Stimulated activated CD8-positive, alpha-beta memory T cell treated with anti-CD3 and anti-CD28 coated beads, Interleukin-15, amount 100 ng/mL, for 48 hours (primary cell): ENCODE measurements at regions not wholly inside any gene's neighbourhood (a gene's known extent, or its start where the extent isn't known, plus 50 kb on each side); places are given as distances from the start of the nearest gene placed in this dataset.

Source experiments
- DNase-seq, 2 donors: peaks; one replicate each; pipeline ENCODE4 v3.0.0-alpha.2; 2020; ENCODE audit warnings: low read depth in 2 of 2

DNA sequence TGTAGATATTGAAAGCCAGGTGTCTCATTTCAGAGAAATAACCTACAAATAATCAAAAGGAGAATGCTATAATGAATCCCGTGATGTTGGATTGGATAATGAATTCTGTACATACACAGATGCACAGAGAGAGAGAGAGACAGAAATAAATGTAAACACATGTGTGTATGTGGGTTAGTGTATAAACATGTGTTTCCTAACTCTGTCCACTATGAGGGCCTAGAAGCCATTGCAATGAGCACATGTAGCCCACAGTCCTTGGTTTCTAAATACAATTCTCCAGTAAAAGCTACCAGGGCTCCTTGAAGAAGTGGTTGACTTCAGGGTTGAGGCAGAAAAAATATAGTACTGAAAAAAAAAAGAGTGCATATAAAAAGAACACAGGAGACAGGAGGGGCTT, 109.5 kb downstream of the INHBB start:
- DNase-seq, result no peak

DNA sequence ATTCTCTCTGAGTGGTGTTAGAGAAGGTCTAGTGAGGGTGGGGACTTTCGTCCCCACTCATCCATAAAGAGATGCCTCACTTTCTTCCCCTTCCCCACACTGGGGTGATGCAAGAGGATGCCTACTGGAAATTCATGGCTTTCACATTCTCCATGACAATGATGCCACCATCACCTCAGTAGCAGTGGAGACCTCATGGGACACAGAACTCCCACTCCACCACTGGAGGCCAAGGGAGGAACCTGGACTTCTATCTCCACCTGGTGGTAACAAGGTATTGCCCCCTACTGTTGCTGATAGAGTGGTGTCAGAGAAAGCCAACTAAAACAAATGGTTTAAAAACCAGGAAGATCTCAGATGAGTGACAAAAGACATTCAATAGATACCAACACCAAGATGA, 110.9 kb downstream of the INHBB start:
- no peak for DNase-seq

DNA sequence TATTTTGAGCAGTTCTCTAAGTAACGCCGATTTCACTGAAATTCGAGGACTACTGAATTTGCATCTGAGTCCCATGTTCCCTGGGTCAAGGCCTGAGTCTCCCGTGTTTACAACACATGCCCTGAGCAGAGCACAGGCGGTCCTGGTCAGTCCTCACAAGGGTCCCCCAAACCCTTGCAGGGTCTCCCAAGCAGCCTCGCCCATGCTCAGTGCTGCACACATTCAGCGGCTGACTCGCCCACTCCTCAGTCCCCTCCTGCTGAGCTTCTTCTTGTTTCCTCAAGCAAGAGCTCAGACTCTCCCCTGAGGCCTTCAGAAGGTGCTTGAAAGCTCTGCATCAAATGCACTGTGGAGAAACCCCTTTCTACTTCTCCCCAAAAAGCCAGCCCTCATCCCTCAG, 114.6 kb downstream of the INHBB start:
- no peak for DNase-seq

DNA sequence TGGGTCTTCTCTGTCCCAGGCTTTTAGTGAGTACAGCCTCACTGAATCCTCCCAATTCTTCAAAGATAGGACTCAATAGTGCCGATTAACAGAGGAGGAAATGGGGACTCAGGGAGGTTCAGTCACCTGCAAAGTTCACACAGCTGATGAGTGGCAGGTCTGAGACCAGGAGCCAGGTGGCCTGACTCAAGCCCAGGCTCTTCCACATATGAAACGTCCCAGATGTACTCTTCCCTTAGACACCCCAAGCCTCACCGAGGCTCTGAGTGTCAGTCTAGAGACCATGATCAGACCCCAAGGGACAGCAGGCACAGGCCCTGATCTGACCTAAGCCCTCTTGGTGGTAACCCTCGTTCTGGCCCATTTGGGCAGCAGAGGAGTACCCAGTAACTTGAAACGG, 115.2 kb downstream of the INHBB start:
- DNase-seq, result no peak

DNA sequence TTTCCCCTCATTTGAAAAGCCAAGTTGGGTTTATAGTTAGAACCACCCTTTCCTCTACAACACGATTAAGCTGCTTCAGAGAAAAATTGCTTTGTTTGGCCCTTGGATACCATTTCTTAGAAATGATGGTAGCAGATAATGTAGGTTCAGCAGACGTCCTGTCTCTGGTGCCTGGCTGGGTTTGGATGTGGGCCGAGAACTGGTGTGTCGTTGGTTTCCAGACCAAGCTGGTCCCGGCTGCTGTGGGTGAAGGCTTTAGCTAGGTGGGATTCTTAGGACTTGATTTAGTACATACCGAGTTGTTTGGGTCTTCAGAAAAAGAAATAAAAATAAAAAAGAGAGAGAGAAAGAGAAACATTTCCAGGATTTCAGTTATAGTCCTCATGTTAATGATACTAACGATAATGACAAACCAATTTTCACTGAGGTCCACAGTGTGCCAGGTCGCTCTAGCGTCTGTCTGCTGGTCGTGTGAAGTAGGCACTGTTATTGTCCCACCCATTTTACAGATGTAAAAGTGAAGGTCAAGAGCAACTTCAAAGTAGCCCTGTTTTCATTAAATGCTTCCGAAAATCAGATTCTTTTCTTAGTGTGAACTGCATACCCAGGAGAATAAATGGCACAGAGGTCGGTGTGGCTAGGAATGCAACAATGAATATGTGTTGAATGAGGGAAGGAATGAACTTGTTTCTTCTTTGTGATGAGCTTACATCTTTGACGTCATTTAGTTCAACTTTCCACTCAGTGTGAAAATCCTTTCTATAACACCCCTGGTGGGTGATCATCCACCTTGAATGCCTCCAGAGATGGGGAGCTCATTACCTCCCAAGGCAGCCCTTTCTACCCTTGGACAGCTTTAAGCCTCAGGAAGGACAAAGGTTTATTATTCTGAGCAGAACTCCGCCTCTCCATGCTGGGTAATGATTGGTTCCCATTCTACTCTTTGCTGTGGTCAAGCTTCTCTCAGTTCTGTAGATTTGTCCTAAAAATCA, 115.9 kb downstream of the INHBB start:
- no peak for DNase-seq

DNA sequence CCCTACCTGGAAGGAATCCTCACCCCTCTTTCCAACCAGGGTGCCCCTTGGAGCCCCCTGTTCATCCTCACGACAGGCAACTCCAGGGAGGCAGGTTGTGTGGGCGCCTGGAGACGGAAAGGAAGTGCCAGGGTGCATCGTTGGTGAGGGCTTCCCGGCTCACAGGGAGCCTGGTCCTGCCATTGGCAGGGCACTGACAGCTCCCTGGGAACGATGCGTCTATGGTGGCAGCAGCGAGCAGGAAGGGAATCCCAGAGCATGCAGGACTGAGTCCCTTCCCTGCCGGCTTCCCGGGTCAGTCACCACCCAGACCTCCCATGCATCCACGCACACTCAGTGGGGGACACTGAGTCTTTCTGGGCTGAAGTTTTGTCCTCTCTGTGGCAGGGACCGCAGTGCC, 117.6 kb downstream of the INHBB start:
- DNase-seq, result no peak

DNA sequence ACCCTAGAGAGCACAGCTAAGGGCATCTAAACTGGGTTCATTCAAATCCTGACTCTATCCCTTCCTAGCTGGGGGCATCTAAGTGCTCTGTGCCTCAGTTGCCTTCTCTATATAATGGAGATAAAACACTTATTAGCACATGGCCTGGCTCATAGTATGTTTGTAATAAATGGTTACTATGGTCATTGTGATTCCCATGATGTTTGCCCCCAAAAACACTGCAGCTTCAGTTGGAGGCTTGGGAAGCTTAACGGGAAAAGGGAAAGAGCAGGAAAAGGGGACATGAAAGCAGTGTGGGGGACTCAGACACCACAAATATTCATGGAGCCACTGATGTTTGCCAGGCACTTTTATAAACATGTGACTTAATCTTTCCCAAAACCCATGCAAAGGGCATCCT, 118.1 kb downstream of the INHBB start:
- DNase-seq, result no peak

DNA sequence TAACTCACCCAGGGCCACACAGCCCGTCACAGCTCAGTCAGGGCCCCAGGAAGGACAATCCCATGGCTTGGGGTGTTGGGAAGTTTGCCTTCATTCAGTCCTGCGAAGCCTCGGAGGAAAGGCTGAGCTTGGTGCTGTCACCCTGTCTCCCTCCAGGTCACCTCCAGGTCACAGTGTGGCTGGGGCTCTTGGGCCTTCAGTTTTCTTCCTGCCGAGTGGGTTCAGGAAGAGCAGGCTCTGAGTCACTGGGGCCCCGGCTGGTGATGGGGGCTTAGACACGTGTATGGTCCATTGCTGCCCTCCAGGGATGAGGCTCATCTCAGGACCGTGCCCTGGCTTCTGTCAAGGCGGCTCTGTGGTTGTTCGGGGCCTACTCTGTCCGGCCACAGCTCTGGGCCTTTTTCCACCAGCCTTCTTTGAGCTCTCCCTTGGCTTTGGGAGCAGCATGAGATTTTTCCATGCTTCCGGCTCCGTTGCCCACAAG, 118.6 kb downstream of the INHBB start:
- no peak for DNase-seq

DNA sequence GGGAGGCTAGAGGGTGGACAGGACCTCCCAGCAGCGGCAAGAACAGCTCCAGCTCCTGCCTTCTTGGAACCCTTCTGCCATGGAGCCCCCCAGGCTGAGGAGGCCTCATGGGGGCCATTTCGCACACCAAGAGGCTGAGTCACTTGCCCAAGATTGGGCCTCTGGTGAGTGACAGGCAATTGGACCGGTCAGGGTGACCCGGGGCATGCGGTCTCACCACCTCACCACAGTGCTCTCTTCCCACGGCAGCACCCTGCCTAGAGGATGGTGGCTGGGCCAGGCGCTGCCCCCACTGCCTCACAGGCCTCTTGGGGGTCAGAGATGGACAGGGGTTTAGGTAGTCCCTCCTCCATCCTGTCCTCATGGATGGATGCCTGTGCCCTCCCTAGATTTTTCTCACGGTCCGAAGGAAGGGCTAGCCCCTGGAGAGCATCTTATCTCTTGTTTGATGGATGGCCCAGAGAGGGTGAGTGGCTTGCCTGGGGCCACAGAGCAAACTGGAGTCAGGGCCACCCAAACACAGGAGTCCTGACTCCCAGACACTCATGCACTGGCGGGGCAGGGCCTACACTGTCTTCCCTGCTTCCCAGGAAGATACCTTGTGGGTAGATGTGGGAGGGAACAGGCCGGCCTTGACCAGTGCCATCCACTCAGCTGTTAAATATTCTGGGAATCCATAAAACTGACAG, 119.2 kb downstream of the INHBB start:
- no peak for DNase-seq

DNA sequence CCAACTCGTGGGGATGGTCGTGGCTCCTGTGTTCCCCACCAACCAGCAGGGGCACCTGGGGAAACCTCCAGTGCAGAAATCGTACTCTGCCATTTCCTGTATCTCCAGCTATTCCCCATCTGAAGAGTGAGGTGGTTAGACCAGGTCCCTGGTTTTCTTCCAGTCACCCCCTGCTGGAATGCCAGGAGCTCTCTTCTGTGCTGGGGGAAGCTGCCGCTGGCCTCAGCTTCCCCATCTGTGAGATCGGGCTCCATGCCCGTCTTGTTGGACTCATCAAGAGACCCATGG, 119.7 kb downstream of the INHBB start:
- no peak for DNase-seq

DNA sequence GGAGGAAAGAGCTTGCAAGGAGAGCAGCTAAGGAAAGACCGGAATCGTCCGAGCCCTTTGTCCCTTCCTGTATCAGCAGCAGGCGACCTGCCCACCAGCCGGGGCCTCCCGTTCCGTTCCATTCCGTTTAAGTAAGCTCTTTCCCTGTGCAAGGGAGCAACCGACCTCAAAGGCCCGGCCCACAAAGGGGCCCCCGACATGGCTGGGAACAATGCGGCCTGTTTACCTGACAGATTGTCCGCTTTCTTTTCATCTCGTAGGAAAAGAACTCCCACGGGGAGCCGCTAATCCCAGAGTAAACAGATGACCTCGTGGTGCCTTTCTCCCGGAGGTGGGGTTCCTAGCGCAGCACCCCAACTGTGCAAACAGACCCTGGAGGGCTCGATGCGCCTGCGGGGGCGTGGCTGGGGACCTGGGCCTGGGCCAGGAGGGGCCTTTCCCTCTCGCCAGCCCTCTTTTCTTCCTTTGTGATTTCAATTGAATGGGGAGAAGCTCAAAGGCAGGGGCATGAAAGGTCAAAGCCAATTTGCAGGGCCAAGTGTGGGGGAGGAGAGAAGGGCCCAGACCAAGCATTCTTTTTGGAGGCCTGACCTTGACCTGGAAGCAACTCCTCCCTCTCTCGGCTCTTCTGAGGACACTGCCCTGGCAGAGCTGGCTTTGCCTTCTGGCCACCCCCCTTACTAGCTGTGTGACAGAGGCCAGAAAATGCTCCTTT, 120.2 kb downstream of the INHBB start:
- no peak for DNase-seq

DNA sequence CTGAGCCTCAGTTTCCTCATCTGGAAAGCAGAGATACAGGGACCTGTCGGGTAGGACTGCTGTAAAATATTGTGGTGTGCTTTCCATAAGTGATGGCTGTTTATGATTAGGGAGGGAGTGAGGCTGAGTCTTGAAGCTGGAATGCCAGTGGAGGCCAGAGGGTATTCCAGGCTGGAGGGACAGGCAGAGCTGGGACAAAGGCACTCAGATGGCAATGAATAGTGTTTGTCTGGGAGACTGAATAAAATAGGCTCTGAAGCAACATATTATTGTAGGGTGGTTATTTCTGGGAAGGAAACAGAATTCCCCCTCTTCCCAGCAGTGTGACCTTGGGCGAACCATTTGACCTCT, 120.7 kb downstream of the INHBB start:
- no peak for DNase-seq

DNA sequence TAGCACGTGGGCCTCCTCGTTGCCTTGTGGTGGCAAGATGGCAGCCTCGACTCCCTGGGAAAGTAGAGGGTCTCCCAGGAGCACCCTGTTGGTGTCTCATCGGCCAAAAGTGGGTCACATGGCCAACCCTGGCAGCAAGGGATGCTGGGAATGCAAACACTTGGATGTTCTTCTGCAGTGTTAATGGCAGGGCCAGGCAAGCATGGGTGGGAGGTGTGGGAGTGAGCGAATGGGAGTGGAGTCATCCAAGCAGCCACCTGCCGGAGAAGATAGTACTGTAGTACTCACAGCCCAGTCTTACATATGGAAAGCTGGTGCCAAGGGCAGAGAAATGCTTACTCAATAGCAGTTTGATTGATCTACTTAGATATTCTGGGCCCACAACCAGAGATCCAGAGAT, 122.2 kb downstream of the INHBB start:
- no peak for DNase-seq

DNA sequence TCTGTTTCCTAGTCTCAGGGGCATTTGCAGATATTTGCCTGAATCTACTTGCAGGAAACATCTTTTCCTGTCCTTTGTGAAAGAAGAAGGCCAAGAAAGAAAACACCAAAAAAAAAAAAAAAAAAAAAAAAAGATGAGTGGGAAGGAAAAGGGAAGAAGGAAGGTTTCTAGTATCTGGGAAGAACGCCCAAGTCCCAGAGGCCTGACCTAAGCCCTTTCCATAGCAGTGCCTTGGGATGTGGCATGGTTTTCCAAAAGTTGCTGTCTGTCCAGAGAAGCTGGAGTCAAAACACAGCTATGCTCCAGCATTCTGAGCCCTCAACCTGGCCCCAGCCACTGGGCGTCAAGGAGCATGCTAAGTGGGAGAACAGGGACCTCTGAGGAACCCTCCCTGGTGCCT, 123.5 kb downstream of the INHBB start:
- DNase-seq, result no peak

DNA sequence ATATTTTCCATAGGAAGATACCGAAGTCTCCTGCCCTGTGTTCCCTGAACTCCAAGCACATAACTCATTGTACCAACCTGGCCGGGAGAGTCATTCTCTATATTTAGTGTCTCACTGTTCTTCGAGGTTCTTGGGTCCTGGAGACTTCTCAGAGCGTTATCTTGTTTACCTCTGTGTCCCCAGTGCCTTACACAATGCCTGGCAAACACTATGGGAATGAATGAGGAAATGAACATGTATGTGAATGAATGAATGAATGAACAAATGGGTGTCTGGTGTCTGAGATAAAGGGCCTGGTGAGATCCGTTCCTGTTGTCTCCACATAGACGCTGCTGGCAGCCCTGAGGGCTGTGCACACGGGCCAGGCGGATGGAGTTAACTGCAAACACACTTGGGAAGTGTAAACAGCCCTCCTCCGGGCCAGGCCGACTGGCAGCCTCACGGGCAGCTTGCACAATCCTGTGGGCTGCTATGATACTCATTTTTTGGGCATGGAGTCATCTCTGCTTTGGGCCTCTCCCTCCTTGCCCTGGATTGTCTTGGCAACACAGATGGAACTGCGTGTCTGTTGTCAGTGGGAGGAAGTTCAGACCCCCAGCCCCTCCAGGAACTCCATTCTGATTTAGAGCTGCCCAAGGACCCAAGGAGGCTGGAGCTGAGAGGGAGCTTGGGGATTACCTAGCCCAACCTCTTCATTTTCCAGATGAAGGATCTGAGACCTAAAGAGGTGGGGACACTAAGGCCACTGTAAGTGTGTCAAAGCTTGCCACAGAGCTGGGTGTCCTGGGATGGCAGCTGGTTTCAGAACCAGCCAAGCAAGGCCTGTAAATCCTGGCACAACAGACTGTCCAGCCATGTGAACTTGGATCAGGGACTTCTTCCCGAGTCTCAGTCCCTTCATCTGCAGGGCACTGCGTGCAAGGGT, 124.4 kb downstream of the INHBB start:
- no peak for DNase-seq

DNA sequence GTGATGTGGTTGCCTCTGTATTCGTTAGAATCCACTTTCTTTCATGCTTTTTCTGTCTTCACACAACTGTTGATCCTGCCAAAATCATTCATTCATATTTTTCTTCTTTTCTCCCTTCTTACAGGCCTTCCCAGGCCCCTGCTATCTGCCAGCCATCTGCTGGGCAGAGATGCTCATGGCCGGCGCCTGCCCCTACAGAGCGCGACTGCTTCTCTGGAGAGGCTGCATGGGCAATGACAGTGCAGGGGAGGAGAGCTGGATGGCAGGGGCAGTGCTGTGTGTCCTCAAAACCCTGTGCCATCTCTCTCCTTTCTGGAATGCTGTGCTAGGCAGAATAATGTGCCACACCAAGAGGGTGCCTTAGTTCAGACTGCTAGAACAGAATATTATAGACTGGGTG, 125.2 kb downstream of the INHBB start:
- DNase-seq, result no peak

DNA sequence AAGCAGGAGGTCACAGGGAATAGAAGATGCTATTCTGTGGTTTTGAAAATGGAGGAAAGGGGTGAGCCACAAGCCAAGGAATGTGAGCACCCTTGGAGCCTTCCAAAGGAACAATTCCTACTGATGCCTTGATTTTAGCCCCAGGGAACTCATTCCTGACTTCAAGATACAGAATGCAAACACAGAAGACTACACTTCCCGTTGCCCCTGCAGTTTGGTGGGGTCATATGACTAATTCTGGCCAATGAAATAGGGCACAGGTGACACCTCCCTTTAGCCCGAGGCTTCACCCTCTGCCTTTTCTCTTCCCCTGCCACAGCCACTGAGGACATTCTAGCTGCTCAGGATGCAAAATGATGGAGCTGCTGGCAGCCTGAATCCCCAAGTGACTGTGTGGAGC, 126.1 kb downstream of the INHBB start:
- DNase-seq, result no peak

DNA sequence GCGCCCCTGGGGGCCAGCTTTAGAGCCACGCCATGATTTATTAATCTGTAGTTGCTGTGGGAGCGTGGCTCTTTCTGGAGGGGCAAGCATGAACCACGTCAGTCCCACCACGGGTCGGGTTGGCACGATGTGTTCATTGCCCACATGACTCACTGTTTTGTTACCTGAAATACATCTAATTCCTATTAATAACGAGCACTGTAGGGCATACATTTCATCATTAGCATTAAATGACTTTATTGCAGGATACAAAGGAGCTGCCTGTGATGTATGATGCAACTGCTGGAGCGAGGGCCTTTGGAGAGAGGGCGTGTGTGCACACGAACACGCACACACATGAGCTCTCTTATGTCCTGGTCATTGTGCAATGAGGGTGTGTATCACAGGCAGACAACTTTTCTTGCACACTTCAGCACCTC, 127.0 kb downstream of the INHBB start:
- DNase-seq, result no peak

DNA sequence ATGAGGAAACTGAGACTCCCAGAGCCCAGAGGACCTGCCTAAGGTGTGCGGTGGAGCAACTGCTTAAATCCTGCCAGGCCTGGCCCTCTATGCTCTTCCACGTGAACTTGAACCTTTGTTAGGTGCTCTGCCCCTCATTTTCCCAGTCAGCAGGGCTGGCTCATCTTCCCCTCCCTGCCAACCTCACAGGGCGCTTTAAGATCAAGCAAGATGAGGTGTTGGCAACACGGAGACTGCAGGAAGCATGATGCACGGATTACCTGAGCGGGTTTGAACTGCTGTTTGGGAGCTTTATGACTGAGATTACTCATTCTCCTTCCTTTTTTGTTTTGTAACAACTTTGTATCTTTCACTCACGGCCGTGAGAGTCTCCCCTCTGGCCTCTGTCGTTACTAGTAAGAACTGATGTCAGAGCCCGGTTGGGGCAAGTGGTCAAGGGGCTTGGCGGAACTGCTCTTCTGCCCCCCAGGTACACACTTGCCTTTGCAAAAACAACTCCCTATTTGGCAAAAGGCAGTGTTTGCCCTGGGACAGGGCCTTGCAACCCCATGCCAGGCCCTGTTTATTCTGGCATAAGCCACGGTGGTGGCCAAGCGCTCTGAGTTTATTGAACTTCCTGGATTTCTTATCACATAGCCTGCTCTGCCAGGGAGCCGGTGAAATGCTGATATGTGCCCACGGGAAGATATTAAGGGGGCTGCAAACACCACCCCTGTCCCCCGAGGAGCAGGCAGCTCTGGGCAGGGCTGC, 127.8 kb downstream of the INHBB start:
- no peak for DNase-seq

DNA sequence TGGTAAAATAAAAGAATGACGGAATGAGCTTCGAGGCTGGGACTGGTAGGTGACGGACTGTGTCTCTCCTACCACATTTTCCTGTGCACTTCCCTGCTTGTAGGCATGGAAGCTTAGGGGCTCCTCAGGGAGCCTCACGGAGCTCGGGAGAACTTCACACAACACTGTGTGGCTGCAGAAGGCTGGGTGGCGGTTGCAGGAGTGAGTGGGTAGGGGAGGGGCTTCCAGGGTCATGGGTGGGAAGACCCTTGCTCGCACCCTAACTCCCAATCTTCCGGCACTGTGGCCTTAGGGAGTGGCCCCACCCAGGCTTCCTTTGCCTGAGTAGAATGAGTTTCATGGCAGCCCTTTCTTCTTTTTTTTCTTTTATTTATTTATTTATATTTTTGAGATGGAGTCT, 128.6 kb downstream of the INHBB start:
- no peak for DNase-seq

DNA sequence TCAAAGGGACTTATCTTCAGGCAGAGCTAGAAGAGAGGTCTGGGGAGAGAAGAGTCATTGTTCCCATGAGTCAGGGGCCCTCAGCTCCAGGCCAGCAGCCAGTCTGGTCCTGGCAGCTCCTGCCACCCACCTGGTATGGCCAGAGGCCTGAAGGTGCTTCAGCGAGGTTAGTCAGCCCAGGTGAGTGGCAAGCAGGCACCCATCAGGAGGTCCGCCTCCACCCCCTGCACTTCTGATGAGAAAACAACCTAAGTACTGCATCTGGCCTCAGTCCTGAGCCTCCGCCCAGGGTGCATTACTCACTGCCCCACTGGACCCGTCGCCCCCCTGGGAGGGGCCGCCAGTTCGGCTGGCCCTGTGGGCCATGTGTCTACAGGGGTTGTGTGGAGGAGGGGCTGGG, 130.2 kb downstream of the INHBB start:
- DNase-seq, result no peak
